ENCODE measurements at regions not wholly inside any gene's neighbourhood (a gene's known extent, or its start where the extent isn't known, plus 50 kb on each side); places are given as distances from the start of the nearest gene placed in this dataset.

DNA sequence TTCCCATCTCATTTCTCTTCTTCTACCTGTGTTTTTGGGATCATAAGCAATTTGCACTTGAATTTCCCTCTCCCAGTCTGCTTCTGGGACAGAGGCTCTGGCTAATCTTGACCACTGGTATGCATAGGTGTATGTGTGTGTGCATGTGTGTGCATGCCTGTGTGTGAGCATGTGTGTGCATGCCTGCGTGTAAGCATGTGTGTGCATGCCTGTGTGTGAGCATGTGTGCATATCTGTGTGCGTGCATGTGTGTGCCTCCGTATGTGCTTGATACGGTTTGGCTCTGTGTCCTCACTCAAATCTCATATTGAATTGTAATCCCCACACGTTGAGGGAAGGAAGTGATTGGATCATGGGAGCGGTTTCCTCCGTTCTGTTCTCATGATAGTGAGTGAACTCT, 77.7 kb downstream of the HAPSTR1 start (continued):
- TF ChIP-seq, protein P1, sequence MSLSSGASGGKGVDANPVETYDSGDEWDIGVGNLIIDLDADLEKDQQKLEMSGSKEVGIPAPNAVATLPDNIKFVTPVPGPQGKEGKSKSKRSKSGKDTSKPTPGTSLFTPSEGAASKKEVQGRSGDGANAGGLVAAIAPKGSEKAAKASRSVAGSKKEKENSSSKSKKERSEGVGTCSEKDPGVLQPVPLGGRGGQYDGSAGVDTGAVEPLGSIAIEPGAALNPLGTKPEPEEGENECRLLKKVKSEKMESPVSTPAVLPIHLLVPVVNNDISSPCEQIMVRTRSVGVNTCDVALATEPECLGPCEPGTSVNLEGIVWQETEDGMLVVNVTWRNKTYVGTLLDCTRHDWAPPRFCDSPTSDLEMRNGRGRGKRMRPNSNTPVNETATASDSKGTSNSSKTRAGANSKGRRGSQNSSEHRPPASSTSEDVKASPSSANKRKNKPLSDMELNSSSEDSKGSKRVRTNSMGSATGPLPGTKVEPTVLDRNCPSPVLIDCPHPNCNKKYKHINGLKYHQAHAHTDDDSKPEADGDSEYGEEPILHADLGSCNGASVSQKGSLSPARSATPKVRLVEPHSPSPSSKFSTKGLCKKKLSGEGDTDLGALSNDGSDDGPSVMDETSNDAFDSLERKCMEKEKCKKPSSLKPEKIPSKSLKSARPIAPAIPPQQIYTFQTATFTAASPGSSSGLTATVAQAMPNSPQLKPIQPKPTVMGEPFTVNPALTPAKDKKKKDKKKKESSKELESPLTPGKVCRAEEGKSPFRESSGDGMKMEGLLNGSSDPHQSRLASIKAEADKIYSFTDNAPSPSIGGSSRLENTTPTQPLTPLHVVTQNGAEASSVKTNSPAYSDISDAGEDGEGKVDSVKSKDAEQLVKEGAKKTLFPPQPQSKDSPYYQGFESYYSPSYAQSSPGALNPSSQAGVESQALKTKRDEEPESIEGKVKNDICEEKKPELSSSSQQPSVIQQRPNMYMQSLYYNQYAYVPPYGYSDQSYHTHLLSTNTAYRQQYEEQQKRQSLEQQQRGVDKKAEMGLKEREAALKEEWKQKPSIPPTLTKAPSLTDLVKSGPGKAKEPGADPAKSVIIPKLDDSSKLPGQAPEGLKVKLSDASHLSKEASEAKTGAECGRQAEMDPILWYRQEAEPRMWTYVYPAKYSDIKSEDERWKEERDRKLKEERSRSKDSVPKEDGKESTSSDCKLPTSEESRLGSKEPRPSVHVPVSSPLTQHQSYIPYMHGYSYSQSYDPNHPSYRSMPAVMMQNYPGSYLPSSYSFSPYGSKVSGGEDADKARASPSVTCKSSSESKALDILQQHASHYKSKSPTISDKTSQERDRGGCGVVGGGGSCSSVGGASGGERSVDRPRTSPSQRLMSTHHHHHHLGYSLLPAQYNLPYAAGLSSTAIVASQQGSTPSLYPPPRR (CRISPR knock-in tag; IDR thresholded peaks at IDR 0.05; ENCODE audit: borderline replicate concordance), result no peak
- no peak for TF ChIP-seq TRIM28 (IDR thresholded peaks at IDR 0.05)
- TF ChIP-seq YY1 (IDR thresholded peaks at IDR 0.05; ENCODE audit: borderline replicate concordance in 1 of 3, control insufficient read depth in 1 of 3, extremely low read depth in 1 of 3, insufficient read depth in 3 of 3, insufficient read length in 1 of 3, insufficient replicate concordance in 2 of 3, low read depth in 1 of 3, low read length in 2 of 3), result no peak
- no peak for TF ChIP-seq EWSR1 (IDR thresholded peaks at IDR 0.05; ENCODE audit: borderline replicate concordance, low read depth, partially characterized antibody)
- TF ChIP-seq CBFA2T2 (conservative IDR thresholded peaks at IDR 0.05), result no peak

DNA sequence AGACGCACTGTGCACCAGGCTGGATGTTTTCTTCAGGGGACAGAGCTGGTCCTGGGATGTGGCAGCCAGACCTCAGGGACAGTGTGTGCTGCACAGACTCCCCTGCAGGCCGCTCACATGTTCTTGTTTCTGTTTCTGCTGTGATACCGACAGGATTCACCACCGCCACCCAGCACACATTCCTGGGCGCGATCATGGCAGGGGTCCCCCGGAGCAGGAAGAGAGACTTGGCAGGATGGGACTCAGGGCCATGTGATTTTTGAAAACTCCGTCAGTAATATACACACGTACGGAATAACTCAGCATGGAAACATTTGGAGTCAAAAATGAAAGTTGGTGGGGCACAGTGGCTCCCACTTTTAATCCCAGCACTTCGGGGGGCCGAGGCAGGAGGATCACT, 79.0 kb downstream of the HAPSTR1 start:
- in situ Hi-C loops (cut with MboI) (no loop called here), intact Hi-C loops (cut with micrococcal nuclease) (no loop called here)
- H4K20me1 ChIP-seq (replicated peaks; ENCODE audit: control insufficient read depth, insufficient read depth, low read length), result no peaks in the 10 kb centered on the region
- no peak for ATAC-seq
- no TSS peak for BruUV-seq (replicated peaks)
- no peaks in the 10 kb centered on the region for H3K36me3 ChIP-seq (ENCODE audit: control insufficient read depth, insufficient read depth, low read length)
- no peaks in the 10 kb centered on the region; a peak in 1 of 5 replicates for H3K4me1 ChIP-seq (replicated peaks in 1 of 2; ENCODE audit: control insufficient read depth in 2 of 2, insufficient read depth in 2 of 2, low read length in 2 of 2)
- no peak overlapping the region for H3K4me3 ChIP-seq
- H2AFZ ChIP-seq (ENCODE audit: low read depth, low read length), result no peak overlapping the region
- no peaks in the 10 kb centered on the region for H3K9me1 ChIP-seq (ENCODE audit: control insufficient read depth, insufficient read depth, low read length)
- no peak overlapping the region for H3K4me2 ChIP-seq (ENCODE audit: insufficient read depth, low read length)
- WGBS (ENCODE audit: insufficient coverage, low coverage, missing lambda C conversion rate), result 5% methylated on average over 12 of the region's 12 CpGs
- H3K9me3 ChIP-seq (replicated peaks; ENCODE audit: control insufficient read depth, insufficient read depth, low read depth, low read length), result no peaks in the 10 kb centered on the region
- POLR2A ChIA-PET, result no interaction called here
- CTCF ChIA-PET (ENCODE audit: low intra/inter-chr PET ratio), result no interaction called here
- H3K79me2 ChIP-seq (ENCODE audit: control insufficient read depth, insufficient read depth, low read length), result no peaks in the 10 kb centered on the region
- no peak for FAIRE-seq
- H3K9ac ChIP-seq (ENCODE audit: insufficient read depth in 1 of 2, low read depth in 2 of 2, low read length in 2 of 2), result no peak overlapping the region
- H3K27ac ChIP-seq (ENCODE audit: extremely low read depth, low read depth, low read length), result no peak overlapping the region
- DNase-seq (ENCODE audit: extremely low read depth in 1 of 4, low spot score in 3 of 4), result no peak
- peaks cover 21 to 46% of the 10 kb centered on the region in 2 experiments for H3K27me3 ChIP-seq (ENCODE audit: control insufficient read depth in 2 of 2, insufficient read depth in 2 of 2, low read length in 2 of 2)
- TF ChIP-seq FOXM1 (IDR thresholded peaks at IDR 0.05; ENCODE audit: low read depth) (no peak), FOXM1 (CRISPR knock-in tag; IDR thresholded peaks at IDR 0.05; ENCODE audit: low read depth) (no peak), FOXA3 (CRISPR knock-in tag; conservative IDR thresholded peaks at IDR 0.05 in 1 of 2, IDR thresholded peaks at IDR 0.05 in 1 of 2) (no peak), ZFP91 (CRISPR knock-in tag; IDR thresholded peaks at IDR 0.05) (no peak)
- TF ChIP-seq, protein P2, sequence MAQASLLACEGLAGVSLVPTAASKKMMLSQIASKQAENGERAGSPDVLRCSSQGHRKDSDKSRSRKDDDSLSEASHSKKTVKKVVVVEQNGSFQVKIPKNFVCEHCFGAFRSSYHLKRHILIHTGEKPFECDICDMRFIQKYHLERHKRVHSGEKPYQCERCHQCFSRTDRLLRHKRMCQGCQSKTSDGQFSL (CRISPR knock-in tag; IDR thresholded peaks at IDR 0.05), result no peak
- TF ChIP-seq, protein P2 (tag; IDR thresholded peaks at IDR 0.05), result no peak
